ENCODE measurements at regions not wholly inside any gene's neighbourhood (a gene's known extent, or its start where the extent isn't known, plus 50 kb on each side); places are given as distances from the start of the nearest gene placed in this dataset.
"Not testable (repeated sequence)": the region's sequence is repeated elsewhere in the genome, so short reads cannot be mapped to it uniquely, and the experiment has no call there.

- CTCF ChIA-PET = no interaction called here
Measured at GRCh38 chr9:33645706-33646105, 121.7 kb downstream of the ANKRD18B start.

GRCh38 chr9:33649463-33649862, 125.4 kb downstream of the ANKRD18B start:
- POLR2A ChIA-PET = no interaction called here
- CTCF ChIA-PET = interaction anchor here (0.9 to 1.8 kb wide), 3 partner anchors 26 to 130 kb away, joined by 4 to 11 read pairs (median 10); no protein-coding TSS in a partner anchor
- TF ChIP-seq CTCF (IDR thresholded peaks at IDR 0.05; ENCODE audit: control extremely low read depth, extremely low read depth, low read depth, missing control alignments) = no peak
- DNase-seq (ENCODE audit: extremely low spot score) = no peak

More at GRCh38 chr9:33645706-33646105, 121.7 kb downstream of the ANKRD18B start:
- POLR2A ChIA-PET = no interaction called here
- DNase-seq (ENCODE audit: extremely low spot score) = no peak
- TF ChIP-seq CTCF (IDR thresholded peaks at IDR 0.05; ENCODE audit: control extremely low read depth, extremely low read depth, low read depth, missing control alignments) = no peak

GRCh38 chr9:33651125-33651524, 127.1 kb downstream of the ANKRD18B start:
- CTCF ChIA-PET = interaction anchor here (1.3 to 1.9 kb wide), 3 partner anchors 10 to 70 kb away, joined by 4 to 9 read pairs (median 6); no protein-coding TSS in a partner anchor
- POLR2A ChIA-PET = no interaction called here
- DNase-seq (ENCODE audit: extremely low spot score) = no peak
- no peak for TF ChIP-seq CTCF (IDR thresholded peaks at IDR 0.05; ENCODE audit: control extremely low read depth, extremely low read depth, low read depth, missing control alignments)

GRCh38 chr9:33659921-33660320, 135.4 kb upstream of the PRSS3 start:
- no peak for TF ChIP-seq CTCF (IDR thresholded peaks at IDR 0.05; ENCODE audit: control extremely low read depth, extremely low read depth, low read depth, missing control alignments)
- DNase-seq (ENCODE audit: extremely low spot score) = no peak
- ChIA-PET CTCF (no interaction called here), POLR2A (no interaction called here)

GRCh38 chr9:33660772-33661171, 134.6 kb upstream of the PRSS3 start:
- ChIA-PET POLR2A (no interaction called here), CTCF (no interaction called here)
- TF ChIP-seq CTCF (IDR thresholded peaks at IDR 0.05; ENCODE audit: control extremely low read depth, extremely low read depth, low read depth, missing control alignments) = no peak
- DNase-seq (ENCODE audit: extremely low spot score) = no peak

GRCh38 chr9:33661176-33661575, 134.2 kb upstream of the PRSS3 start:
- ChIA-PET POLR2A (no interaction called here), CTCF (no interaction called here)
- no peak for TF ChIP-seq CTCF (IDR thresholded peaks at IDR 0.05; ENCODE audit: control extremely low read depth, extremely low read depth, low read depth, missing control alignments)
- no peak for DNase-seq (ENCODE audit: extremely low spot score)

GRCh38 chr9:33662871-33663270, 132.5 kb upstream of the PRSS3 start:
- CTCF ChIA-PET = no interaction called here
- POLR2A ChIA-PET = no interaction called here
- TF ChIP-seq CTCF (IDR thresholded peaks at IDR 0.05; ENCODE audit: control extremely low read depth, extremely low read depth, low read depth, missing control alignments) = no peak
- DNase-seq (ENCODE audit: extremely low spot score) = no peak

- POLR2A ChIA-PET; DNase-seq (ENCODE audit: extremely low spot score): not testable (repeated sequence)
- CTCF ChIA-PET = interaction anchor here (1.1 to 1.2 kb wide), 2 partner anchors 45 to 47 kb away, joined by 3 read pairs; no protein-coding TSS in a partner anchor
Measured at GRCh38 chr9:33676194-33676745, 119.1 kb upstream of the PRSS3 start.

All from GM10248 (cell line).